BJ (cell line): ENCODE measurements at regions not wholly inside any gene's neighbourhood (a gene's known extent, or its start where the extent isn't known, plus 50 kb on each side); places are given as distances from the start of the nearest gene placed in this dataset.

Experiments used
- CTCF ChIA-PET: fragments of 350-600 bp; formaldehyde crosslinking; extraction: SDS; loops from one replicate; lab custom pipeline; 2021; ENCODE audit warnings: antibody characterized with exemption, inconsistent platforms; lab: Yijun Ruan, JAX
- POLR2A ChIA-PET: fragments of 300-600 bp; sonication (Branson Sonifier 250); formaldehyde crosslinking; extraction: SDS; loops from one replicate; lab custom pipeline; 2021; ENCODE audit warnings: antibody characterized with exemption; lab: Charles Lee
- DNase-seq: peaks from one replicate; pipeline ENCODE4 v3.0.0-alpha.2; 2011; ENCODE audit warnings: low read depth
- H3K27me3 ChIP-seq: 2 replicates; pipeline ENCODE4 v1.6.0; 2011; ENCODE audit warnings: low read length; ENCODE audit not compliant: control insufficient read depth, insufficient read depth
- H3K36me3 ChIP-seq: 2 replicates; pipeline ENCODE4 v1.5.1; 2011; ENCODE audit warnings: low read length; ENCODE audit not compliant: control insufficient read depth, insufficient read depth
- H3K4me3 ChIP-seq: 2 replicates; pipeline ENCODE4 v1.5.1; 2011; ENCODE audit warnings: low read depth, mild to moderate bottlenecking, control low read depth, low read length
- TF ChIP-seq, protein P1 (sequence below): IDR thresholded peaks from 2 replicates; pipeline ENCODE4 v1.5.1; 2011; ENCODE audit warnings: low read depth, mild to moderate bottlenecking, control low read depth, inconsistent platforms, low read length, moderate library complexity; ENCODE audit not compliant: insufficient read depth

GRCh38 chr14:105851716-105852377 is 325.5 kb downstream of the TMEM121 start:
- CTCF ChIA-PET, result no interaction called here
- Histone ChIP-seq H3K36me3 (no peaks in the 10 kb centered on the region), H3K4me3 (no peak overlapping the region), H3K27me3 (no peaks in the 10 kb centered on the region)
- POLR2A ChIA-PET, result no interaction called here
- TF ChIP-seq, protein P1, sequence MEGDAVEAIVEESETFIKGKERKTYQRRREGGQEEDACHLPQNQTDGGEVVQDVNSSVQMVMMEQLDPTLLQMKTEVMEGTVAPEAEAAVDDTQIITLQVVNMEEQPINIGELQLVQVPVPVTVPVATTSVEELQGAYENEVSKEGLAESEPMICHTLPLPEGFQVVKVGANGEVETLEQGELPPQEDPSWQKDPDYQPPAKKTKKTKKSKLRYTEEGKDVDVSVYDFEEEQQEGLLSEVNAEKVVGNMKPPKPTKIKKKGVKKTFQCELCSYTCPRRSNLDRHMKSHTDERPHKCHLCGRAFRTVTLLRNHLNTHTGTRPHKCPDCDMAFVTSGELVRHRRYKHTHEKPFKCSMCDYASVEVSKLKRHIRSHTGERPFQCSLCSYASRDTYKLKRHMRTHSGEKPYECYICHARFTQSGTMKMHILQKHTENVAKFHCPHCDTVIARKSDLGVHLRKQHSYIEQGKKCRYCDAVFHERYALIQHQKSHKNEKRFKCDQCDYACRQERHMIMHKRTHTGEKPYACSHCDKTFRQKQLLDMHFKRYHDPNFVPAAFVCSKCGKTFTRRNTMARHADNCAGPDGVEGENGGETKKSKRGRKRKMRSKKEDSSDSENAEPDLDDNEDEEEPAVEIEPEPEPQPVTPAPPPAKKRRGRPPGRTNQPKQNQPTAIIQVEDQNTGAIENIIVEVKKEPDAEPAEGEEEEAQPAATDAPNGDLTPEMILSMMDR, result no peak
- no peak for DNase-seq

- Histone ChIP-seq H3K36me3 (no peaks in the 10 kb centered on the region), H3K4me3 (no peak overlapping the region), H3K27me3 (no peaks in the 10 kb centered on the region)
- ChIA-PET POLR2A (no interaction called here), CTCF (no interaction called here)
- DNase-seq, result no peak
- TF ChIP-seq, protein P1, result no peak
Measured at GRCh38 chr14:105852378-105853088, 326.1 kb downstream of the TMEM121 start.

GRCh38 chr14:105853089-105853906 is 326.9 kb downstream of the TMEM121 start:
- Histone ChIP-seq H3K36me3 (no peaks in the 10 kb centered on the region), H3K27me3 (no peaks in the 10 kb centered on the region), H3K4me3 (no peak overlapping the region)
- ChIA-PET CTCF (no interaction called here), POLR2A (no interaction called here)
- no peak for DNase-seq
- TF ChIP-seq, protein P1, result no peak

DNA sequence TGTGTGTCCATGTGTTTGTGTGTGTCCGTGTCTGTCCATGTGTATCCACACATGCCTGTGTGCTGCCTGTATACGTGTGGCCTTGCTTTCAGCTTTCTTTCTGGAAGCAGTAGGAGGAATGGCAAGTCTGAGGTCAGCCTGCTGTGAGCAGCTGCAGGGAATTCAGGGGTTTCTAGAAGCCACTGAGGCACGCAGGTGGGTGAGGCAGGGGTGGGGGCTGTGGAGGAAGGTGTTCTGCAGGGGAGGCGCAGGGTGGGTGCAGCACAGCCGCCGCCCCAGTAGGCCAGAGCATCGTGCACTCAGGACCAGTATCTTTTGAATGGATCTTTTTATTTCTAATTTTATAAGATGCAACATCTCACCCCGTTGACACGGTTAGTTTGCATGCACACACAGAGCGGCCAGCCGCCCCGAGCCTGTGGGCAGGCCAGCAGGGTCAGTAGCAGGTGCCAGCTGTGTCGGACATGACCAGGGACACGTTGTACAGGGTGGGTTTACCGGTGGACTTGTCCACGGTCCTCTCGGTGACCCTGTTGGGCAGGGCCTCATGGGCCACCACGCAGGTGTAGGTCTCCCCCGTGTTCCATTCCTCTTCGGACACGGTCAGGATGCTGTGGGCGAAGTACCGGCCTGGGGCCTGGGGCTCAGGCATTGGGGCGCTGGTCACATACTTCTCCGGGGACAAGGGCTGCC is 327.7 kb downstream of the TMEM121 start:
- TF ChIP-seq, protein P1, result no peak
- CTCF ChIA-PET, result no interaction called here
- Histone ChIP-seq H3K27me3 (no peaks in the 10 kb centered on the region), H3K4me3 (no peak overlapping the region), H3K36me3 (no peaks in the 10 kb centered on the region)
- POLR2A ChIA-PET, result no interaction called here
- DNase-seq, result no peak
